HG03354 (cell line): ENCODE measurements at regions not wholly inside any gene's neighbourhood (a gene's known extent, or its start where the extent isn't known, plus 50 kb on each side); places are given as distances from the start of the nearest gene placed in this dataset.
"Not testable (repeated sequence)": the region's sequence is repeated elsewhere in the genome, so short reads cannot be mapped to it uniquely, and the experiment has no call there.

Experiments
- ATAC-seq: cut with Tn5 transposase; IDR thresholded peaks from one replicate; pipeline ENCODE4 v1.9.1; 2021; ENCODE audit warnings: mild to moderate bottlenecking; ENCODE audit not compliant: unreplicated experiment, poor library complexity, severe bottlenecking

- no peak for ATAC-seq
Observed at GRCh38 chr6:28618898-28619555, 93.3 kb downstream of the GPX5 start.

- not testable (repeated sequence) for ATAC-seq
Observed at GRCh38 chr6:28621268-28621667, 95.6 kb downstream of the GPX5 start.

GRCh38 chr6:28623242-28623641 is 97.6 kb downstream of the GPX5 start:
- not testable (repeated sequence) for ATAC-seq

- ATAC-seq, result not testable (repeated sequence)
Observed at GRCh38 chr6:28626386-28626785, 100.7 kb downstream of the GPX5 start.

- no peak for ATAC-seq
Observed at GRCh38 chr6:28632326-28632851, 106.7 kb downstream of the GPX5 start.

GRCh38 chr6:28633445-28634215 is 107.9 kb downstream of the GPX5 start:
- no peak for ATAC-seq

- no peak for ATAC-seq
Observed at GRCh38 chr6:28634411-28634760, 108.7 kb downstream of the GPX5 start.

GRCh38 chr6:28634761-28635546 is 109.3 kb downstream of the GPX5 start:
- ATAC-seq, result no peak

- ATAC-seq, result no peak
Observed at GRCh38 chr6:28635547-28636158, 110.0 kb downstream of the GPX5 start.

GRCh38 chr6:28638787-28639430 is 113.2 kb downstream of the GPX5 start:
- no peak for ATAC-seq

GRCh38 chr6:28639445-28640290 is 114.0 kb downstream of the GPX5 start:
- ATAC-seq, result not testable (repeated sequence)

- no peak for ATAC-seq
Observed at GRCh38 chr6:28643017-28643740, 117.5 kb downstream of the GPX5 start.

GRCh38 chr6:28646650-28647049 is 121.0 kb downstream of the GPX5 start:
- no peak for ATAC-seq

GRCh38 chr6:28648035-28648877 is 122.6 kb downstream of the GPX5 start:
- peak; percentile 62 for ATAC-seq

GRCh38 chr6:28648878-28649375 is 123.2 kb downstream of the GPX5 start:
- ATAC-seq, result no peak

GRCh38 chr6:28651161-28651560 is 125.5 kb downstream of the GPX5 start:
- no peak for ATAC-seq

- no peak for ATAC-seq
Observed at GRCh38 chr6:28653876-28654275, 128.2 kb downstream of the GPX5 start.
